HUES6 (cell line): ENCODE measurements at regions not wholly inside any gene's neighbourhood (a gene's known extent, or its start where the extent isn't known, plus 50 kb on each side); places are given as distances from the start of the nearest gene placed in this dataset.

Source experiments
- H3K27ac ChIP-seq: 2 replicates; pipeline ENCODE4 v1.7.0; 2013; ENCODE audit warnings: low read depth, mild to moderate bottlenecking, low read length, inconsistent platforms
- H3K27me3 ChIP-seq: 2 replicates; pipeline ENCODE4 v1.6.1; 2013; ENCODE audit warnings: low read length; ENCODE audit not compliant: control insufficient read depth, insufficient read depth
- H3K36me3 ChIP-seq: 2 replicates; pipeline ENCODE4 v1.6.1; 2013; ENCODE audit warnings: low read length; ENCODE audit not compliant: control insufficient read depth, insufficient read depth
- H3K4me1 ChIP-seq: 2 replicates; pipeline ENCODE4 v1.6.1; 2013; ENCODE audit warnings: low read length; ENCODE audit not compliant: control insufficient read depth, insufficient read depth
- H3K4me3 ChIP-seq: 2 replicates; pipeline ENCODE4 v1.5.1; 2013; ENCODE audit warnings: low read depth, low read length
- H3K9ac ChIP-seq: one replicate; pipeline ENCODE4 v1.6.1; 2013; ENCODE audit warnings: mild to moderate bottlenecking, low read length
- H3K9me3 ChIP-seq: 2 replicates; pipeline ENCODE4 v1.6.1; 2013; ENCODE audit warnings: low read depth, low read length; ENCODE audit not compliant: control insufficient read depth, insufficient read depth

- no peak overlapping the region for H3K4me3 ChIP-seq
- no peaks in the 10 kb centered on the region for H3K36me3 ChIP-seq
- H3K9me3 ChIP-seq: no peaks in the 10 kb centered on the region
- H3K27ac ChIP-seq: no peak overlapping the region
- no peaks in the 10 kb centered on the region for H3K4me1 ChIP-seq
- H3K9ac ChIP-seq: no peak overlapping the region
- H3K27me3 ChIP-seq: 0 out of 2 replicates have a peak, but pooled peaks cover 5% of the 10 kb centered on the region
Observed at GRCh38 chr6:78500299-78501089, 366.9 kb upstream of the IRAK1BP1 start.

GRCh38 chr6:78502386-78502887 lies 364.9 kb upstream of the IRAK1BP1 start:
- Histone ChIP-seq H3K9me3 (peaks cover 2% of the 10 kb centered on the region), H3K27ac (no peak overlapping the region), H3K36me3 (no peaks in the 10 kb centered on the region)

GRCh38 chr6:78505178-78505577 lies 362.2 kb upstream of the IRAK1BP1 start:
- Histone ChIP-seq H3K4me1 (no peaks in the 10 kb centered on the region), H3K27ac (no peak overlapping the region), H3K9ac (no peak overlapping the region), H3K27me3 (0 out of 2 replicates have a peak, but pooled peaks cover 5% of the 10 kb centered on the region), H3K9me3 (peaks cover 8% of the 10 kb centered on the region), H3K4me3 (no peak overlapping the region), H3K36me3 (no peaks in the 10 kb centered on the region)

More at GRCh38 chr6:78502386-78502887, 364.9 kb upstream of the IRAK1BP1 start:
- Histone ChIP-seq H3K4me3 (no peak overlapping the region), H3K4me1 (no peaks in the 10 kb centered on the region), H3K9ac (no peak overlapping the region), H3K27me3 (0 out of 2 replicates have a peak, but pooled peaks cover 5% of the 10 kb centered on the region)

- no peak overlapping the region for H3K27ac ChIP-seq
- H3K9me3 ChIP-seq: peaks cover 8% of the 10 kb centered on the region
- H3K36me3 ChIP-seq: no peaks in the 10 kb centered on the region
- no peaks in the 10 kb centered on the region for H3K27me3 ChIP-seq
- H3K4me1 ChIP-seq: no peaks in the 10 kb centered on the region
- H3K9ac ChIP-seq: no peak overlapping the region
- H3K4me3 ChIP-seq: no peak overlapping the region
Observed at GRCh38 chr6:78511009-78511408, 356.3 kb upstream of the IRAK1BP1 start.

GRCh38 chr6:78513856-78514255 lies 353.5 kb upstream of the IRAK1BP1 start:
- no peak overlapping the region for H3K4me3 ChIP-seq
- H3K4me1 ChIP-seq: no peaks in the 10 kb centered on the region
- H3K9ac ChIP-seq: no peak overlapping the region
- no peak overlapping the region for H3K27ac ChIP-seq
- H3K9me3 ChIP-seq: no peaks in the 10 kb centered on the region
- no peaks in the 10 kb centered on the region for H3K36me3 ChIP-seq
- H3K27me3 ChIP-seq: no peaks in the 10 kb centered on the region

- no peaks in the 10 kb centered on the region for H3K36me3 ChIP-seq
- H3K27ac ChIP-seq: no peak overlapping the region
- no peak overlapping the region for H3K9ac ChIP-seq
- H3K4me1 ChIP-seq: no peaks in the 10 kb centered on the region
- no peaks in the 10 kb centered on the region for H3K27me3 ChIP-seq
- no peak overlapping the region for H3K4me3 ChIP-seq
- no peaks in the 10 kb centered on the region for H3K9me3 ChIP-seq
Observed at GRCh38 chr6:78515271-78515670, 352.1 kb upstream of the IRAK1BP1 start.

- no peak overlapping the region for H3K27ac ChIP-seq
- no peaks in the 10 kb centered on the region for H3K9me3 ChIP-seq
- H3K4me1 ChIP-seq: no peaks in the 10 kb centered on the region
- H3K9ac ChIP-seq: no peak overlapping the region
- no peak overlapping the region for H3K4me3 ChIP-seq
- no peaks in the 10 kb centered on the region for H3K27me3 ChIP-seq
- H3K36me3 ChIP-seq: no peaks in the 10 kb centered on the region
Observed at GRCh38 chr6:78517399-78517798, 350.0 kb upstream of the IRAK1BP1 start.

- H3K27ac ChIP-seq: no peak overlapping the region
Observed at GRCh38 chr6:78523622-78524021, 343.7 kb upstream of the IRAK1BP1 start.

GRCh38 chr6:78525976-78526375 lies 341.4 kb upstream of the IRAK1BP1 start:
- no peaks in the 10 kb centered on the region for H3K9me3 ChIP-seq
- no peak overlapping the region for H3K4me3 ChIP-seq
- H3K27ac ChIP-seq: no peak overlapping the region
- no peak overlapping the region for H3K9ac ChIP-seq
- no peaks in the 10 kb centered on the region for H3K36me3 ChIP-seq
- no peaks in the 10 kb centered on the region for H3K27me3 ChIP-seq
- H3K4me1 ChIP-seq: no peaks in the 10 kb centered on the region

More at GRCh38 chr6:78523622-78524021, 343.7 kb upstream of the IRAK1BP1 start:
- Histone ChIP-seq H3K9me3 (no peaks in the 10 kb centered on the region), H3K27me3 (no peaks in the 10 kb centered on the region), H3K36me3 (no peaks in the 10 kb centered on the region), H3K4me1 (no peaks in the 10 kb centered on the region), H3K9ac (no peak overlapping the region), H3K4me3 (no peak overlapping the region)

GRCh38 chr6:78526432-78526831 lies 340.9 kb upstream of the IRAK1BP1 start:
- Histone ChIP-seq H3K4me1 (no peaks in the 10 kb centered on the region), H3K4me3 (no peak overlapping the region), H3K9ac (no peak overlapping the region), H3K9me3 (no peaks in the 10 kb centered on the region), H3K36me3 (no peaks in the 10 kb centered on the region), H3K27me3 (no peaks in the 10 kb centered on the region), H3K27ac (no peak overlapping the region)

GRCh38 chr6:78528926-78529325 lies 338.4 kb upstream of the IRAK1BP1 start:
- no peak overlapping the region for H3K4me3 ChIP-seq

More at GRCh38 chr6:78528926-78529325, 338.4 kb upstream of the IRAK1BP1 start:
- H3K4me1 ChIP-seq: no peaks in the 10 kb centered on the region
- H3K9ac ChIP-seq: no peak overlapping the region
- H3K27me3 ChIP-seq: no peaks in the 10 kb centered on the region
- no peaks in the 10 kb centered on the region for H3K9me3 ChIP-seq
- no peaks in the 10 kb centered on the region for H3K36me3 ChIP-seq
- H3K27ac ChIP-seq: no peak overlapping the region
